ENCODE measurements at regions not wholly inside any gene's neighbourhood (a gene's known extent, or its start where the extent isn't known, plus 50 kb on each side); places are given as distances from the start of the nearest gene placed in this dataset.

DNA sequence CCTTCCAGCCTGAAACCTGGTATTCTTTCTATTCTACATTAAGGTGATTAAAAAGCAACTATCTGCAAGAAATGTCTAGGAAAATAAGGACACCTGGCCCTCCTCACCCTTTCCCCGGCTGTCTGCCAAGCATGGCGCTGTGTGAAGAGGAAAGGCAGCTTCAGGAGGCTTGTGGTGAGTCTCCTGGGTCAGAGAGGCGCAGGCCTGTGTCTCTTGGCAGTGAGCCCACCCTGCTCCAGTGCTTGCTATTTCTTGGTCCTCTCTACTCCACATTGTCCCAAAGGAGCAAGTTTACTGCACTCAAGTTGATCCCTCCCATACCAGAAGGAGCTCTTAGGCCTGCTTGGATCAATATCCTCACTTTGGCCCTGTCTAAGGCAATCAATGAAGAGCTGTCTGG, 520.7 kb upstream of the B3GAT1 start:
- TF ChIP-seq POLR2A (IDR thresholded peaks at IDR 0.05) = no peak
- TF ChIP-seq, protein P1, sequence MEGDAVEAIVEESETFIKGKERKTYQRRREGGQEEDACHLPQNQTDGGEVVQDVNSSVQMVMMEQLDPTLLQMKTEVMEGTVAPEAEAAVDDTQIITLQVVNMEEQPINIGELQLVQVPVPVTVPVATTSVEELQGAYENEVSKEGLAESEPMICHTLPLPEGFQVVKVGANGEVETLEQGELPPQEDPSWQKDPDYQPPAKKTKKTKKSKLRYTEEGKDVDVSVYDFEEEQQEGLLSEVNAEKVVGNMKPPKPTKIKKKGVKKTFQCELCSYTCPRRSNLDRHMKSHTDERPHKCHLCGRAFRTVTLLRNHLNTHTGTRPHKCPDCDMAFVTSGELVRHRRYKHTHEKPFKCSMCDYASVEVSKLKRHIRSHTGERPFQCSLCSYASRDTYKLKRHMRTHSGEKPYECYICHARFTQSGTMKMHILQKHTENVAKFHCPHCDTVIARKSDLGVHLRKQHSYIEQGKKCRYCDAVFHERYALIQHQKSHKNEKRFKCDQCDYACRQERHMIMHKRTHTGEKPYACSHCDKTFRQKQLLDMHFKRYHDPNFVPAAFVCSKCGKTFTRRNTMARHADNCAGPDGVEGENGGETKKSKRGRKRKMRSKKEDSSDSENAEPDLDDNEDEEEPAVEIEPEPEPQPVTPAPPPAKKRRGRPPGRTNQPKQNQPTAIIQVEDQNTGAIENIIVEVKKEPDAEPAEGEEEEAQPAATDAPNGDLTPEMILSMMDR (IDR thresholded peaks at IDR 0.05 in 4 of 5, conservative IDR thresholded peaks at IDR 0.05 in 1 of 5) = no peak
- no peaks in the 10 kb centered on the region for H3K36me3 ChIP-seq
- H3K27ac ChIP-seq = no peak overlapping the region
- intact Hi-C loops (cut with DNase I; ENCODE audit: low total_unique reads) = no loop called here
- no peak overlapping the region for H3K4me3 ChIP-seq
- no peaks in the 10 kb centered on the region for H3K9me3 ChIP-seq
- DNase-seq = no peak
- ATAC-seq = no peak
- no peaks in the 10 kb centered on the region for H3K27me3 ChIP-seq
- in situ Hi-C loops (cut with MboI; ENCODE audit: low sequenced_read_pairs in 4 of 4) = no loop called here
- no peaks in the 10 kb centered on the region for H3K4me1 ChIP-seq

DNA sequence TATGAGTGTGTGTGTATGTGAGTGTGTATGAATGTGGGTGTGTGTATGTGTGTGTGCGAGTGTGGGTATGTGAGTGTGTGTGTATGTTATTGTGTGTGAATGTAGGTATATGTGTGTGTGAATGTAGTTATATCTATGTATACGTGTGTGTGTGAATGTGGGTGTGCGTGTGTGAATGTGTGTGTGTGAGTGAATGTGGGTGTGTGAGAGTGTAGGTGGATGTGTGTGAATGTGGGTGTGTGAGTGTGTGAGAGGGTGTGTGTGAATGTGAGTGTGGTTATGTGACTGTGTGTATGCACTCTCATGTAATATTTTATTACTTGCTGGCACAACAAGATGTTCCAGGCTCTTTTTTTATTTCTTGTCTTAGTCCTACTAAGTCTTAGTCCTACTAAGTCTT, 513.4 kb upstream of the B3GAT1 start:
- no peak overlapping the region for H3K27ac ChIP-seq
- DNase-seq (no peak), ATAC-seq (no peak)
- intact Hi-C loops (cut with DNase I; ENCODE audit: low total_unique reads) (no loop called here), in situ Hi-C loops (cut with MboI; ENCODE audit: low sequenced_read_pairs in 4 of 4) (no loop called here)
- H3K4me3 ChIP-seq = no peak overlapping the region
- TF ChIP-seq, protein P1 (IDR thresholded peaks at IDR 0.05 in 4 of 5, conservative IDR thresholded peaks at IDR 0.05 in 1 of 5) = no peak
- no peak for TF ChIP-seq POLR2A (IDR thresholded peaks at IDR 0.05)
- H3K4me1 ChIP-seq = no peaks in the 10 kb centered on the region
- no peaks in the 10 kb centered on the region for H3K27me3 ChIP-seq
- H3K36me3 ChIP-seq = no peaks in the 10 kb centered on the region
- H3K9me3 ChIP-seq = no peaks in the 10 kb centered on the region

DNA sequence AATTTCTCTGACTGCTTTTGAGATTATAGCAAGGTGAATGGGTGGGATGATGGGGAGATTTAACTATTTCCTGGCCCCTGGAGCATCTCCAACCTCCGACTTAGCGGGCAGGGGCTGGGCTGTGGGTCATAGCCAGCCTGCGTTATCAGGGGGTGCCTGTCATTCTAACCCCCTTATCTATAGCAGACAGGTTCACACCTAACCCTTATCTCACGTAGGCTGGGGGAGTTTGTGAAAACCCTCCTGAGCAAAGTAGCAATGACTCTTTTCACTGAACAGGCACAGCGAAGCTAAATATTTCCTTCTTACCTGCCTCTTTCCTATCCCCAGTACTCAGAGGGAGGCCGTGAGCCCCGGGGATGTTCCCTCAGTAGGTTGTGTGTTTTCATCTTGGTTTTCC, 511.4 kb upstream of the B3GAT1 start:
- Histone ChIP-seq H3K4me1 (no peaks in the 10 kb centered on the region), H3K9me3 (no peaks in the 10 kb centered on the region), H3K4me3 (no peak overlapping the region), H3K27me3 (no peaks in the 10 kb centered on the region), H3K27ac (no peak overlapping the region), H3K36me3 (no peaks in the 10 kb centered on the region)
- TF ChIP-seq, protein P1 (IDR thresholded peaks at IDR 0.05 in 4 of 5, conservative IDR thresholded peaks at IDR 0.05 in 1 of 5) = no peak
- TF ChIP-seq POLR2A (IDR thresholded peaks at IDR 0.05) = no peak
- no peak for DNase-seq
- intact Hi-C loops (cut with DNase I; ENCODE audit: low total_unique reads) = no loop called here
- no peak for ATAC-seq
- in situ Hi-C loops (cut with MboI; ENCODE audit: low sequenced_read_pairs in 4 of 4) = no loop called here

DNA sequence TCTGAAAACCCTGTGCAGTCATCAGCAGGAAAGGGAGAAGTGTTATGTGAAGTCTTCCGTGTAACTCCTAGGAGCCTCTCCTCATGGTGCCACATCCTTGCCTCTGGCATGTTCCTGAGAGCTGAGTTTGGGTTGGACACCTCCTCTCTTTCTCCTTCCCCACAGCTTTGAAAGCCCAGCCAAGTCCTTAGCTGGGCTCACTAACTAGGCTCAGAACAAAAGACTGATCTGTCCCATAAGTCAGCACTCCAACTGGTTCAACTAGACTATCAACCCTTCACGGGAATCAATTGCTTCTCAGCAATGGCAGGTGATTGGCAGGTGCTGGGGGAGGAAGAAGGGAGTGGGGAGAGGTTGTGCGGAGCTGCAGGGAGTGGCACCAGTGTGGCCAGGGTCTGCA, 509.9 kb upstream of the B3GAT1 start:
- no peak for ATAC-seq
- H3K27ac ChIP-seq = no peak overlapping the region
- TF ChIP-seq POLR2A (IDR thresholded peaks at IDR 0.05) = no peak
- TF ChIP-seq, protein P1 (IDR thresholded peaks at IDR 0.05 in 4 of 5, conservative IDR thresholded peaks at IDR 0.05 in 1 of 5) = no peak
- DNase-seq = no peak
- no peaks in the 10 kb centered on the region for H3K36me3 ChIP-seq
- H3K4me1 ChIP-seq = no peaks in the 10 kb centered on the region
- no peaks in the 10 kb centered on the region for H3K27me3 ChIP-seq
- no peaks in the 10 kb centered on the region for H3K9me3 ChIP-seq
- no peak overlapping the region for H3K4me3 ChIP-seq
- in situ Hi-C loops (cut with MboI; ENCODE audit: low sequenced_read_pairs in 4 of 4) = no loop called here
- intact Hi-C loops (cut with DNase I; ENCODE audit: low total_unique reads) = no loop called here

DNA sequence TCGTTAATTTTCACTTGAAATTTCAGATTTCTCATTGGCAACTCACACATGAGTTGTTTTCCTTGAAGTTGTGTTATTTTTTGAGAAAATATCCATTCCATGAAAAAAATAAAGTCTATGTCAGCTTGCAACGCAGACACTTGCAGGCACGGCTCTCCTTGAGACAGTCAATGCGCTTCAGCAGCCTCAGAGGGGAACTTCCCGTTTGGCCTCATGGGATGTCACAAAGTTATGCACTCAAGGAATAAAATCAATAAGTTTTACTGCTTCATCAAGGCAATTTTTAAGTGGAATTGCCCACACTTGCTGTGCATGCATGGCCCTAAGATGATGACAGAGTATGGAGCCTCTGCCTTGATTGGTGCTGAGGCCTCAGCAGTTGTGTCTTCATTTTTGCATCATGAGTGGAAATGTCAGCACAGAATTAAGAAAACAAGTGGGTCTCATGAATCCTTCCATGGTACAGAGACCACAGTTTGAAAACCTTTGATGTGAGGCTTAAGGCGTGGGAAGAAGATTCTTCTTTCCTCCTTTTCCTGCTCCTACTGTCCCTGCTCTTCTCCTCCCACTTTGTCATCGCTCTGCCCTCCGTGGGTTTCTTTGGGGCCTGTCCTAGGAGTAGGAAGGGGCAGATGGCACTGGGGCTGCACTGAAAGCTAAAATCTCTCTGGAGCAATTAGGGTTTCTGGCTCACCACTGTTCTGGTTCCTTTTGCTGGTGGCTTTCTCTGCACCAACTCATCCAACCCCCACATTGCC, 509.0 kb upstream of the B3GAT1 start:
- no peaks in the 10 kb centered on the region for H3K4me1 ChIP-seq
- ATAC-seq (no peak), DNase-seq (no peak)
- no peaks in the 10 kb centered on the region for H3K9me3 ChIP-seq
- no peak overlapping the region for H3K27ac ChIP-seq
- in situ Hi-C loops (cut with MboI; ENCODE audit: low sequenced_read_pairs in 4 of 4) = no loop called here
- no peak overlapping the region for H3K4me3 ChIP-seq
- no peaks in the 10 kb centered on the region for H3K36me3 ChIP-seq
- TF ChIP-seq, protein P1 (IDR thresholded peaks at IDR 0.05 in 4 of 5, conservative IDR thresholded peaks at IDR 0.05 in 1 of 5) = no peak
- no peak for TF ChIP-seq POLR2A (IDR thresholded peaks at IDR 0.05)
- intact Hi-C loops (cut with DNase I; ENCODE audit: low total_unique reads) = no loop called here
- H3K27me3 ChIP-seq = no peaks in the 10 kb centered on the region
